Stimulated activated CD4-positive, alpha-beta T cell treated with anti-CD3 and anti-CD28 coated beads, TNF-alpha, amount 100 ng/mL, for 48 hours (primary cell): ENCODE measurements at regions not wholly inside any gene's neighbourhood (a gene's known extent, or its start where the extent isn't known, plus 50 kb on each side); places are given as distances from the start of the nearest gene placed in this dataset.

ENCODE experiments used
- DNase-seq, 3 donors: peaks; one replicate each; pipeline ENCODE4 v3.0.0-alpha.2; 2020; ENCODE audit warnings: low read depth in 3 of 3

DNA sequence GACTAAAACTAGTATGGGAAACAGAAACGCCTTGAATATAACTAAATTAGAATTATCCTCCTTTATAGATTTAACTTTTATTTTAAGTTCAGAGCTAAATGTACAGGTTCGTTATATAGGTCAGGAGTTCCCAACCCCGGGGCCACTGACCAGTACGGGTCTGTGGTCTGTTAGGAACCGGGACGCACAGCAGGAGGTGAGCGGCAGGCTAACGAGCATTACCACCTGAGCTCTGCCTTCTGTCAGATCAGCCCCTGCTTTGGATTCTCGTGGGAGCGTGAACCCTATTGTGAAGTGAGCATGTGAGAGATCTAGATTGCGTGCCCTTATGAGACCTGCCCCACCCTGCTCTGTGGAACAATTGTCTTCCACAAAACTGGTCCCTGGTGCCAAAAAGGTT, 51.0 kb downstream of the FAT4 start:
- DNase-seq = no peak

GRCh38 chr4:125368146-125368545, 53.4 kb downstream of the FAT4 start:
- no peak for DNase-seq

DNA sequence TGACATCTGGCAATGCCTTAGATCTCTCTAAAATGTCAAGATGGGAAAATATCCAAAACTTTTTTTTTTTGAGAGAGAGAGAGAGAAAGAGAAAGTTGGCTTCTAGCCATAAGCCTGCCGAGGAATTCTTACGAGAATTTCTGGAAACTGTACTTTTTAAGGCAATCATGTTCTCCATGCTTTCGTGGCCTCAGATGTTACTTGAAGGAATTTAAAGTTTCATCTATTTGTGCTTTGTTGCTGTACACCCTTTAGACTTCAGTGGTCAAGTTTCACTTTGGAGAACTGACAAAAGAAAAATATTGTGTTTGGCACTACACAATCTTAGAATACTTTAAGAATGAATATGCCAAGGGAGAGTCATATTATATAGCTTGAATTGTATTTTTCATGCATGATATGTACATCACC, 53.9 kb downstream of the FAT4 start:
- DNase-seq = no peak

DNA sequence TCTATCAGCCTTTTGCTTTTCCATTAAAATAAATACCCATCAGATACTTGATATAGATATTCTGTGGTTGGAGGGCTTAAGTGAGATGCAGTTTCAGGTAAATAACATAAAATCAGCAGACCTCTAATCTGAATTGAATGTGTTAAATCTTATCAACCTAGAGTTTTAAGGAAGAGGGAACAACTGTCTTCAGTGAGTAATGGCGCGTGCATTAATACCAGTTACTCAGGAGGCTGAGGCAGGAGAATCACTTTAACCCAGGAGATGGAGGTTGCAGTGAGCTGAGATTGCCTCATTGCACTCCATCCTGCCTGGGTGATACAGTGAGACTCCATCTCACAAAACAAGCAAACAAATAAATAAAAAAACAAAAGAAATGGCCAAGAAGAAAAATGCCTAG, 54.3 kb downstream of the FAT4 start:
- DNase-seq = no peak

- DNase-seq = no peak
Measured at GRCh38 chr4:125370478-125370877, 55.7 kb downstream of the FAT4 start.

DNA sequence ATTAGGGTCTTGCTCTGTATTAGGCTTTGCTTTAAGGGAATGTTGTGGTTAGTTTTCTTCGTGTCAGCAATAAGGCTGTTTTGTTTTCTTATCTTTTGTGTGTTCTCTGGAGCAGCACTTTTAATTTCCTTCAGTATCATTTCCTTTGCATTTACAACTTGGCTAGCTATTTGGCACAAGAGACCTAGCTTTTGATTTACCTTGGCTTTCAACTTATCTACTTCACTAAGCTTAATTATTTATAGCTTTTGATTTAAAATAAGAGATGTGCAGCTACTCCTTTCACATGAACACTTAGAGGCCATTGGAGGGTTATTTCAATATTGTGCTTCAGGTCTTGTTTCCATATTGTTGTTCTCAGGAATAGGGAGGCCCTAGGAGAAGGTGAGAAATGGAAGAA, 68.2 kb downstream of the FAT4 start:
- DNase-seq = no peak

- no peak for DNase-seq
Measured at GRCh38 chr4:125387770-125388169, 73.0 kb downstream of the FAT4 start.

- no peak for DNase-seq
Measured at GRCh38 chr4:125388613-125389012, 73.9 kb downstream of the FAT4 start.

- no peak for DNase-seq
Measured at GRCh38 chr4:125389713-125390112, 75.0 kb downstream of the FAT4 start.

GRCh38 chr4:125390126-125390525, 75.4 kb downstream of the FAT4 start:
- no peak for DNase-seq

DNA sequence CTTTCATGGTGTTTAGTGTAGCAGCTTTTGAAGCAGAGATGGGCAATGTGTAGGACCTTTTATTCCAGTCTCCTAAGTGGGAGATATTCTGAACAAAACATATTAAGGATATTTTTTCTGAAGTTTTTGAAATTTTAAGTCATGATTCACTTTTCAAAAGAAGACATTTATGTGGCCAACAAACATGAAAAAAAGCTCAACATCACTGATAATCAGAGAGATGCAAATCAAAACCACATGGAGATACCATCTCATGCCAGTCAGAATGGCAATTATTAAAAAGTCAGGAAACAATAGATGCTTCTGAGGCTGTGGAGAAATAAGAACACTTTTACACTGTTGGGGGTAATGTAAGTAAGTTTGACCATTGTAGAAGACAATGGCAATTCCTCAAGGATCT, 76.0 kb downstream of the FAT4 start:
- no peak for DNase-seq

GRCh38 chr4:125392694-125393093, 77.9 kb downstream of the FAT4 start:
- DNase-seq = no peak

DNA sequence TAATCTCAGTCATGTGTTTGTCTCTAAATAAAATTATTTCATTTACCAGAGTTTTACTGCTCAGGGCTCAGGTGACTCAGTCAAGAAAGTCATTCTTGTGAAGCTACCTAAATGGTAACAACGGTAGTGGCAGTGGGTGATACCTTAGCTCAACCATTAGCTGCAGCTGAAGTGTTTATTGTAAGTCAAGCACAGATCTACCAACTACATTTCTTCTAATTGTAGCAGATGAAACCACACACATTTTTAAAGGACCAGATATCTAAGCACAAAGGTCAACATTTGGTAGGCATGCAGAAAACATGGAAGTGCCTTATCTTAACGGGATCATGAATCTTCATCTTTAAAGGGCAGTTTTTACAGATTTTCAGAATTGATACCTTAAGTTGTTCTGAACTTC, 79.1 kb downstream of the FAT4 start:
- no peak for DNase-seq

GRCh38 chr4:125397226-125397625, 82.5 kb downstream of the FAT4 start:
- no peak for DNase-seq

GRCh38 chr4:125398263-125399002, 83.7 kb downstream of the FAT4 start:
- no peak for DNase-seq

GRCh38 chr4:125400756-125401155, 86.0 kb downstream of the FAT4 start:
- DNase-seq = no peak

DNA sequence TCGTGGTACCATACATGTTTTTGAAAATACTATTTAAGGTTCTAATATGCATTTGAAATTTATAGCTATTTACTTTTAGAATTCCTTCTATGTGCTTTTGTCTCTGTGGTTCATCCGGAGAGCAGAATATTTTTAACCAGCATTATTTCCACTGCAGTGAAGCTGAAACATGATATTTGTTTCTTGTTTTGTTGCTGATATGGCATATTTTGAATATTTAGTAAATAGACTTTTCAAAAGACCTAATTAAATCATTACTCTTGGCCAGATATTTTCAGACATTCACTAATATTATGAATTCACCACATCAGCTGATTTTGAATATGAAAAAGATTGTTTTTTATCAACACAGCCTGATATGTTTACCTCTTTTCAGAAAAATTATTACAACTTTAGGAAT, 87.0 kb downstream of the FAT4 start:
- no peak for DNase-seq

- DNase-seq = no peak
Measured at GRCh38 chr4:125420526-125420925, 105.8 kb downstream of the FAT4 start.

DNA sequence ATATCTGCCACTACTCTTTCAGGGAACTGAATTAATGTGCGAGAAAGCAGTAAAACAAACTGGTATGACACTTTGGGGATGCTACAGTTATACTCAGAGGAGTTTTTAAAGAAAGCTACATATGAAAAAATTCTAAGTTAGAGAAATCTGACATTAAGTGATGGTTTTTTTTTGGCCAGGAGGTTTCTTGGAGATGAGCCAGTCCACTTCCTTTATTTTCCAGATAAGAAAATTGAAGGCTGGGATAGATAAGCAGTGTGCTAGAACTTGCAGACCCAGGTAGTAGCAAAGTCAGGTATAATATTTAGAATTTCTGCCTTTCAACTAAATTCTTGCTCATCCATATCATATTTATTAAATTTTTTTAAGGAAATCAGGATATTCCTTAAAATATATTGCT, 106.8 kb downstream of the FAT4 start:
- DNase-seq = no peak

DNA sequence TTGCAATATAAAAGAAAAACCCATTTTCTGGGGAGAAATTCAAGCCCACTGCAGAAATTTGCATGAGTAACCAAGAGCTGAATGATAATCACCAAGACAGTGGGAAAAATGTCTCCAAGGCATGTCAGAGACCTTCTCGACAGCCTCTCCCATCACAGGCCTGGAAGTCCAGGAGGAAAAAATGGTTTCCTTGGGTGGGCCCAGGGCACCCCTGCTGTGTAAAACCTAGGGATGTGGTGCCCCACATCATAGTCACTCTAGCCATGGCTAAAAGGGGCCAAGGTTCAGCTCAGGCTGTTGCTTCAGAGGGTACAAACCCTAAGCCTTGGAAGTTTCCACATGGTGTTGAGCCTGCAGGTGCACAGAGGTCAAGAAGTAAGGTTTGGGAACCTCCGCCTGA, 108.4 kb downstream of the FAT4 start:
- no peak for DNase-seq

GRCh38 chr4:125428832-125429231, 114.1 kb downstream of the FAT4 start:
- no peak for DNase-seq

DNA sequence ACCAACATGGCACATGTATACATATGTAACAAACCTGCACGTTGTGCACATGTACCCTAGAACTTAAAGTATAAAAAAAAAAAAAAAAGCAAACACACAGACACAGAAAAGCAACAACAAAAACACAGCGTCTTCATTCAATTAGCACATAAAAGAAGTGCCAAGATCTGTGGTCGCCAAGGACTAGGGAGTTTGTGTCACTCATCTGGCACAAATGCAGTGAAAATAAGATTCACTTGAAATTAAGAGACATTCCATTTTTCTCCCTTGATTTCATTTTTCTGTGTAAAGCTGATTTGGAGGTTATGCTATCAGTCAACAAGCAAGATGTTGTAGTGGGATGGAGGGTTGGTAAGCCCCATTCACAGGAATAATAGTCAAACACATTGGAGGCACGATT, 115.3 kb downstream of the FAT4 start:
- DNase-seq = no peak

- no peak for DNase-seq
Measured at GRCh38 chr4:125432078-125432477, 117.3 kb downstream of the FAT4 start.

GRCh38 chr4:125433453-125433852, 118.7 kb downstream of the FAT4 start:
- no peak for DNase-seq
